ENCODE measurements at regions not wholly inside any gene's neighbourhood (a gene's known extent, or its start where the extent isn't known, plus 50 kb on each side); places are given as distances from the start of the nearest gene placed in this dataset.
"Not testable (repeated sequence)": the region's sequence is repeated elsewhere in the genome, so short reads cannot be mapped to it uniquely, and the experiment has no call there.

GRCh38 chr2:106249157-106249828 lies 55.2 kb upstream of the UXS1 start:
- not testable (repeated sequence) for DNase-seq

DNA sequence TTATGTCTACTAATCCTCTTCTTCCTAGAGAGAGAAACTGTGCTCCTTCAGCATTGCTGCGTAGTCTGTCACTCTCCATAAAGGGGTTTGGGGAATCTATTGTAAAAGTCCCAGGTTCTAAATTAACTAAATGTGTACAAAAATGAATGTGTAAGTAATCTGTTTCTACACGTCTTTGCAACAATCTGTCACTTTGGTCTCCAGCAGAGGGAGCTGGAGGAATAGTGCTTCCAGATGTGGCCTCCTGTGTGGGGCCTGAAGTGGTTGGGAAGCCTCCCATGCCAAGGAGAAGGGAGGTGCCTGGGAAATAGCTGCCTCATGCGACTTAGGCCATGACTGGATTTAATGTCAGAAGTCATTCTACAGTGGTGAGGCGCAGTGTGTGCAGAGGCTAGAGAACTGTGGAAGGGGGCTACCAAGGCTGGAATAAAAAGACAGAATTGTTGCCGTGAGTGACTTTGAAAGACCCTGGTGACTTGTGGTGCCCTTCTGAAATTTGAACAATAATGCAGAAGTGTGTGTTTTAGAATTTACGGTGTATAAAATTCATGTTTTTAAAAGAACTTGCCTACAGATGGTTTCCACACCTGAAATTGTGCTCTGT lies 54.5 kb upstream of the UXS1 start:
- DNase-seq: not testable (repeated sequence)

Measured in eye (tissue), 1 donor.